NCI-H146 treated with DMSO at 0.1 percent for 48 hours (cell line): ENCODE measurements at regions not wholly inside any gene's neighbourhood (a gene's known extent, or its start where the extent isn't known, plus 50 kb on each side); places are given as distances from the start of the nearest gene placed in this dataset.

Experiments
- DNase-seq: peaks from one replicate; lab custom pipeline; 2025; ENCODE audit not compliant: unreplicated experiment; lab: John Stamatoyannopoulos, UW

- DNase-seq, result no peak
These were observed 550.5 kb upstream of the GBE1 start for GRCh38 chr3:82311901-82312300.

GRCh38 chr3:82308755-82309154 is 547.3 kb upstream of the GBE1 start:
- no peak for DNase-seq

GRCh38 chr3:82306189-82306588 is 544.7 kb upstream of the GBE1 start:
- no peak for DNase-seq

- DNase-seq, result no peak
These were observed 533.2 kb upstream of the GBE1 start for GRCh38 chr3:82294609-82295008.

- no peak for DNase-seq
These were observed 532.4 kb upstream of the GBE1 start for GRCh38 chr3:82293867-82294266.

GRCh38 chr3:82293435-82293834 is 532.0 kb upstream of the GBE1 start:
- DNase-seq, result no peak

GRCh38 chr3:82287562-82287961 is 526.1 kb upstream of the GBE1 start:
- no peak for DNase-seq

- DNase-seq, result no peak
These were observed 519.8 kb upstream of the GBE1 start for GRCh38 chr3:82281205-82281604.

- no peak for DNase-seq
These were observed 515.5 kb upstream of the GBE1 start for GRCh38 chr3:82276992-82277391.

- no peak for DNase-seq
These were observed 513.5 kb upstream of the GBE1 start for GRCh38 chr3:82274897-82275296.

- no peak for DNase-seq
These were observed 504.3 kb upstream of the GBE1 start for GRCh38 chr3:82265747-82266146.

GRCh38 chr3:82262193-82262592 is 500.7 kb upstream of the GBE1 start:
- DNase-seq, result no peak

- DNase-seq, result no peak
These were observed 500.2 kb upstream of the GBE1 start for GRCh38 chr3:82261637-82262036.

- peak; percentile 64 for DNase-seq
These were observed 499.6 kb upstream of the GBE1 start for GRCh38 chr3:82261013-82261412.

- no peak for DNase-seq
These were observed 498.5 kb upstream of the GBE1 start for GRCh38 chr3:82259994-82260393.

GRCh38 chr3:82240322-82240721 is 478.9 kb upstream of the GBE1 start:
- DNase-seq, result peak; percentile 59

- peak; percentile 78 for DNase-seq
These were observed 474.8 kb upstream of the GBE1 start for GRCh38 chr3:82236257-82236656.

GRCh38 chr3:82229397-82229796 is 468.0 kb upstream of the GBE1 start:
- DNase-seq, result no peak

- no peak for DNase-seq
These were observed 463.2 kb upstream of the GBE1 start for GRCh38 chr3:82224661-82225060.

- no peak for DNase-seq
These were observed 461.0 kb upstream of the GBE1 start for GRCh38 chr3:82222401-82222800.

- DNase-seq, result no peak
These were observed 456.1 kb upstream of the GBE1 start for GRCh38 chr3:82217571-82217970.

GRCh38 chr3:82208002-82208710 is 446.7 kb upstream of the GBE1 start:
- no peak for DNase-seq

GRCh38 chr3:82202269-82202668 is 440.8 kb upstream of the GBE1 start:
- peak; percentile 55 for DNase-seq
